WERI-Rb-1 (cell line): ENCODE measurements at regions not wholly inside any gene's neighbourhood (a gene's known extent, or its start where the extent isn't known, plus 50 kb on each side); places are given as distances from the start of the nearest gene placed in this dataset.

ENCODE experiments used
- DNase-seq: peaks from one replicate; pipeline ENCODE4 v3.0.0-alpha.2; 2020
- H3K27ac ChIP-seq: fragments of 250-450 bp; sonication (Bioruptor Pico); 2 replicates; pipeline ENCODE4 v1.5.1; 2020; ENCODE audit warnings: mild to moderate bottlenecking, moderate library complexity
- H3K27me3 ChIP-seq: fragments of 250-450 bp; sonication (Bioruptor Pico); 2 replicates; pipeline ENCODE4 v1.5.1; 2021; ENCODE audit warnings: mild to moderate bottlenecking, low read depth, moderate library complexity; ENCODE audit not compliant: insufficient read depth, severe bottlenecking
- H3K36me3 ChIP-seq: fragments of 250-450 bp; sonication (Bioruptor Pico); 2 replicates; pipeline ENCODE4 v1.5.1; 2020; ENCODE audit warnings: mild to moderate bottlenecking, moderate library complexity
- H3K4me3 ChIP-seq: 2 replicates; pipeline ENCODE4 v1.5.1; 2011; ENCODE audit warnings: low read depth, mild to moderate bottlenecking, control low read depth, low read length
- H3K9me3 ChIP-seq: fragments of 250-450 bp; sonication (Bioruptor Pico); 2 replicates; pipeline ENCODE4 v1.5.1; 2021; ENCODE audit warnings: mild to moderate bottlenecking, moderate library complexity; ENCODE audit not compliant: severe bottlenecking
- CTCF ChIP-seq: IDR thresholded peaks from 2 replicates; pipeline ENCODE4 v1.5.1; 2011; ENCODE audit warnings: low read depth, mild to moderate bottlenecking, control low read depth, inconsistent platforms, low read length

- Histone ChIP-seq H3K4me3 (no peak overlapping the region), H3K27ac (no peak overlapping the region), H3K36me3 (no peaks in the 10 kb centered on the region), H3K27me3 (no peaks in the 10 kb centered on the region), H3K9me3 (no peaks in the 10 kb centered on the region)
- TF ChIP-seq CTCF: no peak
- no peak for DNase-seq
Observed at GRCh38 chr7:53672681-53673080, 637.2 kb downstream of the POM121L12 start.

GRCh38 chr7:53675835-53676234 is 640.4 kb downstream of the POM121L12 start:
- TF ChIP-seq CTCF: no peak
- Histone ChIP-seq H3K9me3 (no peaks in the 10 kb centered on the region), H3K4me3 (no peak overlapping the region), H3K27ac (no peak overlapping the region), H3K36me3 (no peaks in the 10 kb centered on the region), H3K27me3 (no peaks in the 10 kb centered on the region)
- no peak for DNase-seq

GRCh38 chr7:53684693-53685092 is 649.3 kb downstream of the POM121L12 start:
- no peak for DNase-seq
- H3K4me3 ChIP-seq: no peak overlapping the region
- TF ChIP-seq CTCF: no peak
- H3K36me3 ChIP-seq: no peaks in the 10 kb centered on the region
- no peak overlapping the region for H3K27ac ChIP-seq
- H3K9me3 ChIP-seq: no peaks in the 10 kb centered on the region
- H3K27me3 ChIP-seq: no peaks in the 10 kb centered on the region

- no peak for TF ChIP-seq CTCF
Observed at GRCh38 chr7:53690411-53690810, 655.0 kb downstream of the POM121L12 start.

GRCh38 chr7:53697913-53698312 is 662.5 kb downstream of the POM121L12 start:
- no peak overlapping the region for H3K27ac ChIP-seq
- no peak overlapping the region for H3K4me3 ChIP-seq
- no peaks in the 10 kb centered on the region for H3K27me3 ChIP-seq
- DNase-seq: no peak
- no peaks in the 10 kb centered on the region for H3K9me3 ChIP-seq
- no peak for TF ChIP-seq CTCF
- no peaks in the 10 kb centered on the region for H3K36me3 ChIP-seq

More at GRCh38 chr7:53690411-53690810, 655.0 kb downstream of the POM121L12 start:
- Histone ChIP-seq H3K27ac (no peak overlapping the region), H3K27me3 (no peaks in the 10 kb centered on the region), H3K9me3 (no peaks in the 10 kb centered on the region), H3K4me3 (no peak overlapping the region), H3K36me3 (no peaks in the 10 kb centered on the region)
- DNase-seq: no peak

GRCh38 chr7:53699215-53699837 is 663.9 kb downstream of the POM121L12 start:
- Histone ChIP-seq H3K36me3 (no peaks in the 10 kb centered on the region), H3K9me3 (no peaks in the 10 kb centered on the region), H3K4me3 (no peak overlapping the region), H3K27me3 (no peaks in the 10 kb centered on the region), H3K27ac (no peak overlapping the region)
- TF ChIP-seq CTCF: no peak
- no peak for DNase-seq
